ENCODE measurements at regions not wholly inside any gene's neighbourhood (a gene's known extent, or its start where the extent isn't known, plus 50 kb on each side); places are given as distances from the start of the nearest gene placed in this dataset.
"Not testable (repeated sequence)": the region's sequence is repeated elsewhere in the genome, so short reads cannot be mapped to it uniquely, and the experiment has no call there.

- TF ChIP-seq CTCF (conservative IDR thresholded peaks at IDR 0.05; ENCODE audit: low read depth, low read length) = no peak
- no peak overlapping the region for H3K4me3 ChIP-seq (ENCODE audit: low read depth, low read length)
- DNase-seq (ENCODE audit: low read depth) = no peak
These were observed 102.0 kb upstream of the DAZL start for GRCh38 chr3:16707260-16707659.

DNA sequence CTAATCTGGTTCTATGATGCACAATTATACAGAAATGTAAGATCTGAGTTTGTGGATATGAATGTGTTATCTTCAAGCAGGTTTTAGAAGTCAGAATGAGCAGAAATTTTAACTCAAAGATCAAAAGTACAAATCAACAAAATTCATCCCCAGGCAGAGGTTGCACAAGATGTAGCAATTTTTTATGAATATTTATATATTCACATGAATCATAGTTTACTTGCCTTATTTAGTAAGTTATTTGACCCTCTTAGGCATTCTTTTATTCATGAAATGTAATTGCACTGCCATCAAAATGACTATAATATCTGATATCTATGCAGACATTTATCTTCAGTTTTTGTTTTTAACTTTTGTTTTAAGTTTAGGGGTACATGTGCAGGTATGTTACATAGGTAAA lies 103.1 kb upstream of the DAZL start:
- no peak overlapping the region for H3K4me3 ChIP-seq (ENCODE audit: low read depth, low read length)
- no peak for TF ChIP-seq CTCF (conservative IDR thresholded peaks at IDR 0.05; ENCODE audit: low read depth, low read length)
- no peak for DNase-seq (ENCODE audit: low read depth)

DNA sequence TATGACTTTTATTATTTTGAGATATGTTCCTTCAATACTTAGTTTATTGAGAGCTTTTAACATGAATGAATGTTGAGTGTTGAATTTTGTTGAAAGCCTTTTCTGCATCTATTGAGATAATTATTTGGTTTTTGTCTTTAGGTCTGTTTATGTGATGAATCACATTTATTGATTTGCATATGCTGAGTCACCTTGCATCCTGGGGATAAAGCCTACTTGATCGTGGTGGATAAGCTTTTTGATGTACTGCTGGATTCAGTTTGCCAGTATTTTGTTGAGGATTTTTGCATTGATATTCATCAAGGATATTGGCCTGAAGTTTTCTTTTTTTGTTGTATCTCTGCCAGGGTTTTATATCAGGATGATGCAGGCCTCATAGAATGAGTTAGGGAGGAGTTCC lies 106.5 kb upstream of the DAZL start:
- H3K4me3 ChIP-seq (ENCODE audit: low read depth, low read length); DNase-seq (ENCODE audit: low read depth): not testable (repeated sequence)

- no peak for DNase-seq (ENCODE audit: low read depth)
- no peak overlapping the region for H3K4me3 ChIP-seq (ENCODE audit: low read depth, low read length)
- no peak for TF ChIP-seq CTCF (conservative IDR thresholded peaks at IDR 0.05; ENCODE audit: low read depth, low read length)
These were observed 110.1 kb upstream of the DAZL start for GRCh38 chr3:16715281-16715680.

GRCh38 chr3:16719426-16719825 lies 114.2 kb upstream of the DAZL start:
- H3K4me3 ChIP-seq (ENCODE audit: low read depth, low read length) = no peak overlapping the region
- TF ChIP-seq CTCF (conservative IDR thresholded peaks at IDR 0.05; ENCODE audit: low read depth, low read length) = no peak
- DNase-seq (ENCODE audit: low read depth) = no peak

GRCh38 chr3:16720367-16720940 lies 115.2 kb upstream of the DAZL start:
- no peak for TF ChIP-seq CTCF (conservative IDR thresholded peaks at IDR 0.05; ENCODE audit: low read depth, low read length)
- no peak for DNase-seq (ENCODE audit: low read depth)
- H3K4me3 ChIP-seq (ENCODE audit: low read depth, low read length) = no peak overlapping the region

DNA sequence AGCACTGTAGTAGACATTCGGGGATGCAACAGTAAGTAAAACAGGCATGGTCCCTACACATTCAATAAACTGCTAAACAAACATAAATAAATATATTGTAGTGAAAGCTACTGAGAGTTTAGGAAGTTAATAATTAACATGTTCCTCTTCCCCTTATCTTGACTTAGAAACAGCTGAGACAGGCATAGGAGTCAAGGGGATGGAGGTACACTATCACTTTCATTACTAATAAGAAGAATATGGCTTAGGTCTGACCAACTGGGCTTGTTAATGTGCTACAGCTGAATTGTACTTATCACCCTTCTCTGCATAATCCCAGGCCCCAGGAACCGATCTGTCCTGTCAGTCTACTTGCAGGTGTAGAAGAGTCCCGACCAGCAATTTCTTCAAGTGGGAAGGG lies 116.3 kb upstream of the DAZL start:
- DNase-seq (ENCODE audit: low read depth) = no peak
- H3K4me3 ChIP-seq (ENCODE audit: low read depth, low read length) = no peak overlapping the region
- no peak for TF ChIP-seq CTCF (conservative IDR thresholded peaks at IDR 0.05; ENCODE audit: low read depth, low read length)
